ENCODE measurements at regions not wholly inside any gene's neighbourhood (a gene's known extent, or its start where the extent isn't known, plus 50 kb on each side); places are given as distances from the start of the nearest gene placed in this dataset.
"Not testable (repeated sequence)": the region's sequence is repeated elsewhere in the genome, so short reads cannot be mapped to it uniquely, and the experiment has no call there.

DNA sequence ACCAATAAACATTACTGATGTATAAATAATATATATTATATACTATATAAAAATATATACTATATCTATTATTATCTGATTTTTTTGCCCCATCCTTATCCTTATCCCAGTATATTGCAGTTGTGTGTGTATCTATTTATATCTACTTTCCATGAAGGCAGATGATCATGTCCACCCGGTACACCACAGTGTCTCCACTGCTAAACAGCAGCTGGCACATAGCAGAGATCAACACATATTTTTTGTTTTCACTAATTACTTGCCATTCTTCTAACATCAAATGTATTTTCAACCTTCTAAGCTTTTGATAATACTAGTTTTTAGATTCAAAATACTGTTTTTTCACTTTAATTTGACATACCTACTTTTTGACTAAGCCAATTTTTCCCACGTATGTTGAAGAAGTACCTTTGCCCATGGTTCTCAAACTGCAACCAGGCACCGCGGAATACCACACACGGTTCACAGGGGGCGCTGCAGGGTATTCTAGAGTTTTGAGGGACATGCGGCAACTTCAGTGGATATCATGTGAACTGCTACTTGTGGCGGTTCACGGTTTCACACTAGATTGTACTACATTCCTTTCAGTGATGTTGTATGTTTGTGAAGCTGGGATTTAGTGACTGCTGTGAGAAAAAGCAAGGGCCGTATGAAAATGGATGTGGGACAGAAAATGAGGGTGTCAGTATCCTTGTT, 182.5 kb upstream of the NPY2R start:
- DNase-seq: no peak
- Mint-ChIP-seq H3K27me3 (no peaks in the 10 kb centered on the region), H3K9me3 (peaks cover 4 to 8% of the 10 kb centered on the region in 2 donors), H3K4me1 (ENCODE audit: low read depth in 2 of 2) (no peaks in the 10 kb centered on the region), H3K4me3 (no peak overlapping the region), H3K27ac (no peak overlapping the region), H3K36me3 (ENCODE audit: insufficient read depth) (no peaks in the 10 kb centered on the region)
- no peak for ATAC-seq (replicated peaks)

DNA sequence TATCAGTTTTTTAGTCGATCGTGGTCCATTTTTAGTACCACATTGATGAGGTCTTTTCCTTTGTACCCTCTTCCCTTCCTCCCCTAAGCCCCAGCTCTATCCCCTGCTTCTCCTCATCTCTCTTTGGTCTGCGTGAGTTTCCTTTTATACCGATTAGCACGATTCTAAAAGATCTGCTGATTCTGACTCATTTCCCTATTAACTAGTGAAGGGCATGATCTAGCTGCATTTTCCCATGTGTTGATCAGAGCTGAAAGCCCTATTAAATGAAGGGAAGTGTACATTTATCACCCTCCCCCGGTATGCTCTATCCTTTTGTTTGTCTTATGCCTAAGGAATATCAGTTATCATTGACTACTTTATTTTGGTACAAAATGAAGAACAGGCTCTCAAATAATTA, 181.7 kb upstream of the NPY2R start:
- Mint-ChIP-seq H3K4me3 (no peak overlapping the region), H3K27ac (no peak overlapping the region), H3K4me1 (ENCODE audit: low read depth in 2 of 2) (no peaks in the 10 kb centered on the region), H3K9me3 (peaks cover 4 to 8% of the 10 kb centered on the region in 2 donors), H3K36me3 (ENCODE audit: insufficient read depth) (no peaks in the 10 kb centered on the region), H3K27me3 (no peaks in the 10 kb centered on the region)
- DNase-seq: no peak
- no peak for ATAC-seq (replicated peaks)

DNA sequence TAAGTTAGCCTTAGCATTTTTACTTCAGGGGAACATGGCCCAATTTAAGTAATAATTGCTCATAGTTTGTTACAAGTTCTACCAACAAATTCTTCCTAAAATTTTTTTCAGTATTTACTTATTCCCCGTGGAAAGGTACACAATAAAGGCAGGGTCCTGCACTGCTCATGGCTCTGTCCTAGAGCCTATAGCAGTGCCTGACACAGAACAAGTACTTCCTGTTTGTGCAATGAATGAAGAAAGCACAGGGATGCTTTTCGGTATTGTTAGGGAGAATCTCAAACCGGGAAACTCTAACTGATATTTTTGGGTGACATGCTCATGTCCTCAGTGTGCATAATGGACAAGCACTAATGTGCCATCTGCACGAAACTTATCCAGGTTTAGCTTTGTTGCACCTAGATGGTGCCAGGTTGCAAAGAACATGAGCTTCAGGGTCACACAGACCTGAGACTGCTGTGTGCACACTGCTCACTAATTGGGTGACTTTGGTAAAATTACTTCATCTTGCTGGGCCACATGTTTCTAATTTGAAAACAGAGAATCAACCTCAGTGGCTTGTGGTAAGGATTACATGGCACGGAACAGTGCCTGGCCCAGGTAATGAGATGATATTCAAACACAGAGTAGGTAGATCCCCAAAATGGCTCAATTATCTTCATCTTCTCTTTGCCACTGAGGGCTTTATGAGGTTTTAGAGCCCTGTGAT, 175.8 kb upstream of the NPY2R start:
- ATAC-seq (replicated peaks) (no peak), DNase-seq (no peak)
- Mint-ChIP-seq H3K4me3 (no peak overlapping the region), H3K9me3 (peaks cover 0 to 1% of the 10 kb centered on the region in 2 donors), H3K27me3 (no peaks in the 10 kb centered on the region), H3K36me3 (ENCODE audit: insufficient read depth) (no peaks in the 10 kb centered on the region), H3K4me1 (ENCODE audit: low read depth in 2 of 2) (no peaks in the 10 kb centered on the region), H3K27ac (no peak overlapping the region)

DNA sequence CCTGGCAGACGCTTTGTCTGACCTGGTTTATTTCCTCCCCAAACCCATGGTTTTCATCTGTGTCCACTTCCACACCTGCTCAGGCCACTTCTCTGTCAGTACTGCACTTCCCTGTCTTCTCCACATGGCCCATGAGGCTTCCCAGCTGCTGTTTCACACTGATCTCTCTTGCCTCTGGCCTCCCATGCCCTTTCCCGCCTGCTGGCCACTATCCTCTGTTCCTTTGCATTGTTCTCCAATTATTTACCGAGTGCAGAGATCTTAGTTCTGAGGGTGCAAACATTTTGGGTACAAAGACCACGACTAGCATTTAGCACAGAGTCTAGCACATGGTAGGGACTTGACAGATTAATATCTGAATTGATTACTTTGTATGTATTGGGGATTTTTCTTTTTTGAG, 174.8 kb upstream of the NPY2R start:
- H3K4me1 Mint-ChIP-seq (ENCODE audit: low read depth in 2 of 2): no peaks in the 10 kb centered on the region
- no peak for DNase-seq
- no peak overlapping the region for H3K4me3 Mint-ChIP-seq
- ATAC-seq (replicated peaks): no peak
- H3K9me3 Mint-ChIP-seq: peaks cover 0 to 1% of the 10 kb centered on the region in 2 donors
- no peaks in the 10 kb centered on the region for H3K27me3 Mint-ChIP-seq
- no peaks in the 10 kb centered on the region for H3K36me3 Mint-ChIP-seq (ENCODE audit: insufficient read depth)
- H3K27ac Mint-ChIP-seq: no peak overlapping the region

DNA sequence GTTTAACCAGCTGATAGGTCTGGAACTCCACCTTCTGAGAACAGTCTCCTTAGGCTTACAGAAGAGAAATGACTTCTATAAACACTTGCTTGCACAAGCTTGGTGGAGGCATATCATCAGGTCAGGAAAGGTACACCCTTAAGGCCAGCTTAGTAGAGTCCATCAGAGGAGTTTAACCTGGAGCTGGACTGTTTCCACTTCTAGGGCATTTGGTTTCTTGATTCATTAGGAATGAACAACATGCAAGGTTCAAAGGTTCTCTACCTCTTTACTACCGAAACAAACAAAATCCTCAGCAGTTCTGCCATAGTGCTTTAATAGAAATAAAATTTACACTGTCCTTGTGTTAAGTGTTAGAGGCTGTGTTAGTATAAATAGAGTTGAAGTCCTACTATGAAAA, 171.4 kb upstream of the NPY2R start:
- ATAC-seq (replicated peaks): no peak
- H3K27me3 Mint-ChIP-seq: no peaks in the 10 kb centered on the region
- no peak overlapping the region for H3K27ac Mint-ChIP-seq
- H3K4me1 Mint-ChIP-seq (ENCODE audit: low read depth in 2 of 2): no peaks in the 10 kb centered on the region
- H3K4me3 Mint-ChIP-seq: no peak overlapping the region
- H3K36me3 Mint-ChIP-seq (ENCODE audit: insufficient read depth): no peaks in the 10 kb centered on the region
- H3K9me3 Mint-ChIP-seq: no peaks in the 10 kb centered on the region
- DNase-seq: no peak

DNA sequence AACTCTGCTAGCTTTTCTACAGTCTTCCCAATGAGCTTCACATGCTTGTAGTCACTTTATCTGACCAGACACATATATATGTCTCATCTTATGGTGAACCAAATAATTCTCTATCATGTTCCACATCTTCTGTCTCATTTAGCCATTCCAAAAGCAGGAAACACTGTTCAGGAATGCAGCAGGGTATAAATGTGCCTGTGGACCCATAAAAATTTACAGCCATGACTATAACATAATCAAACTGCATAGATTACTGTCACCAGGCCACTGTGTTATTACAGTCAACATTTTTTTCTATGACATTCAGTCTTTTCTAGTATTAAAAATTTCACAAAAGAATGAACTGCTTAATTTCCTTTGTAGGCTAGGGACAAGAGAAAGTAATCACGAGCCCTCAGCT, 170.0 kb upstream of the NPY2R start:
- no peaks in the 10 kb centered on the region for H3K4me1 Mint-ChIP-seq (ENCODE audit: low read depth in 2 of 2)
- H3K9me3 Mint-ChIP-seq: peaks cover 0 to 4% of the 10 kb centered on the region in 2 donors
- DNase-seq (no peak), ATAC-seq (replicated peaks) (no peak)
- H3K4me3 Mint-ChIP-seq: no peak overlapping the region
- no peak overlapping the region for H3K27ac Mint-ChIP-seq
- H3K27me3 Mint-ChIP-seq: no peaks in the 10 kb centered on the region
- no peaks in the 10 kb centered on the region for H3K36me3 Mint-ChIP-seq (ENCODE audit: insufficient read depth)

DNA sequence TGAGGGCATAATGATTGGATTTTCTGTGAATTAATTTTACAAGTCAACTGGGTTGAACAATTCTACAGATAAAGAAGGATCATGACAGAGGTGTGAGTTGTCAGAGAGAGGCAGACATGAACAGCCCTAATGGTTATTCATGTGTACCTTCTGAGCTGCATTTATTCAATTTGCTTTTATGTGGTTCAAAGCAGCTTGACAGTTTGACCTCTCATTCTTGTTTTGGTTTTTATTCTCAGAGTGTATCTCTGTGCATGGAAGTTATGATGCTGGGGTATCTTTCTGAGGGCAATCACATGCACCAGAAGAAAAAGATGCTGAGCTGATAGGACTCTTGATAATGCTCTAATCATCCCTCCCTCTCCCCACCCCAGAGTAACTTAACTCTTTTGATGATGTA, 169.3 kb upstream of the NPY2R start:
- no peak for DNase-seq
- H3K4me3 Mint-ChIP-seq: no peak overlapping the region
- H3K27ac Mint-ChIP-seq: no peak overlapping the region
- H3K36me3 Mint-ChIP-seq (ENCODE audit: insufficient read depth): no peaks in the 10 kb centered on the region
- peaks cover 0 to 5% of the 10 kb centered on the region in 2 donors for H3K9me3 Mint-ChIP-seq
- ATAC-seq (replicated peaks): no peak
- H3K27me3 Mint-ChIP-seq: no peaks in the 10 kb centered on the region
- H3K4me1 Mint-ChIP-seq (ENCODE audit: low read depth in 2 of 2): no peaks in the 10 kb centered on the region

DNA sequence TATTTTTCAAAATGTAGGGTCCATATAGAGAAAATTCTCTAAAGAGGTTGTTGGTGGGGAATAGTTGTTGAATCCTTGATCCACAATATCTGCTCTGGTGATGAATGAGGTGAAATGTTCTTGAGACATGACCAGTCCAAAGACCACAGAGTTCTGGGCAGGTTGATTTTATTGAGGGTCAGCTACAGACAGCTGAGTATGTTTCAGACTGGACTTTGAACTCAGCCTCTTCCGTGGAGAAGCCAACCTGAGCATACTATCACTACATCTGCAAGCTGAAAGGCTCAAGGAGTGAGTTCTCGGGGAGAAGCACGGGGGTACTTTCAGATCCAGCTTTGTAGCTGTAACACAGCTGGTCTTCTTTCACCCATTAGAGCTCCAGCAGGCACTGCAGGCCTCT, 168.4 kb upstream of the NPY2R start:
- ATAC-seq (replicated peaks) (no peak), DNase-seq (no peak)
- H3K36me3 Mint-ChIP-seq (ENCODE audit: insufficient read depth): no peaks in the 10 kb centered on the region
- no peak overlapping the region for H3K4me3 Mint-ChIP-seq
- no peaks in the 10 kb centered on the region for H3K27me3 Mint-ChIP-seq
- H3K4me1 Mint-ChIP-seq (ENCODE audit: low read depth in 2 of 2): no peaks in the 10 kb centered on the region
- H3K9me3 Mint-ChIP-seq: peaks cover 0 to 5% of the 10 kb centered on the region in 2 donors
- H3K27ac Mint-ChIP-seq: no peak overlapping the region

DNA sequence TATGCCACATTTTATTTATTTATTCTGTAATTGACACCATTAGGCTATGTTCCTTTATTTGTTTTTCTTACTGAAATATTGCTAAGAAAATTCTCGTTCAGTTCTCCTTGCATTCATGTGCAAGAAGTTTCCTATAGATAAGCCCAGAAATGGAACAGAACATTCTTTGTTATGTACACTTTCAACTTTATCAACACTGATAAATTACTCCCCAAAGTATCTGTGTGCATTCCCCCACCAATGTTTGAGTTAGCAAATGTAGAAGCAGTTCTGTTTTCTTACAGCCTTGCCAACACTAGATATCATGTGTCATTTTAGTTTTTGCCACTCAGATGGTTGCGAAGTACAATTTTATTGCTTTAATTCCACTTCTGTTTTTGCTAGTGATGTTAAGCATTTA, 166.4 kb upstream of the NPY2R start:
- no peak for ATAC-seq (replicated peaks)
- H3K27ac Mint-ChIP-seq: no peak overlapping the region
- DNase-seq: no peak
- no peaks in the 10 kb centered on the region for H3K4me1 Mint-ChIP-seq (ENCODE audit: low read depth in 2 of 2)
- peaks cover 0 to 5% of the 10 kb centered on the region in 2 donors for H3K9me3 Mint-ChIP-seq
- no peaks in the 10 kb centered on the region for H3K27me3 Mint-ChIP-seq
- H3K36me3 Mint-ChIP-seq (ENCODE audit: insufficient read depth): no peaks in the 10 kb centered on the region
- no peak overlapping the region for H3K4me3 Mint-ChIP-seq

DNA sequence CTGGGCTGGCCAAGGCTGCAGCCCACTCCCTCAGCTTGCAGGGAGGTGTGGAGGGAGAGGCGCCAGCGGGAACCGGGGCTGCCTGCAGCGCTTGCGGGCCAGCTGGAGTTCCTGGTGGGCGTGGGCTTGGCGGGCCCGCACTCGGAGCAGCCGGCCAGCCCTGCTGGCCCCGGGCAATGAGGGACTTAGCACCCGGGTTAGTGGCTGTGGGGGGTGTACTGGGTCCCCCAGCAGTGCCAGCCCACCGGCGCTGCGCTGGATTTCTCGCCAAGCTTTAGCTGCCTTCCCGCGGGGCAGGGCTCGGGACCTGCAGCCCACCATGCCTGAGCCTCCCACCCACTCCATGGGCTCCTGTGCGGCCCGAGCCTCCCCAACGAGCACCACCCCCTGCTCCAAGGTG, 164.2 kb upstream of the NPY2R start:
- not testable (repeated sequence) for H3K9me3 Mint-ChIP-seq; ATAC-seq (replicated peaks); H3K4me3 Mint-ChIP-seq; H3K27me3 Mint-ChIP-seq; H3K27ac Mint-ChIP-seq; H3K4me1 Mint-ChIP-seq (ENCODE audit: low read depth in 2 of 2); DNase-seq; H3K36me3 Mint-ChIP-seq (ENCODE audit: insufficient read depth)

DNA sequence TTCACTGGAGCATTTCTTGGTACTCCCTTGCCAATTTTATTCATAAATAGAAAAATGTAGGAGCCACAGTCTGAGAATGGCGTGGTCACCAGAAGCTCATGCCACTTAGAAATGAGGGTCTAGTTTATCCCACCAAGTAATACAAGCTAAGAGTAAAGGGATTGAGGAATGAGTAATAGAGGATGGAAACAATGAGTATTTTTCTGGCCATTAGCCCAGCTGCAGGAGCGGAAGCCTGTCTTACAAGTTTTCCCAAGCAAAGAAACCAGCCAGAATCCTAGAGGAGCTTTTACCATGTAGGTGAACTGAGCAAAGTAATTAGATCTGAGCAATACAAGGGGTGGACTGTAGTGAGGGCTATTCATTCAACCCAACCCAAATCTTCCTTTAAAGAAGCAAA, 160.7 kb upstream of the NPY2R start:
- Mint-ChIP-seq H3K27ac (no peak overlapping the region), H3K9me3 (peaks cover 0 to 5% of the 10 kb centered on the region in 2 donors), H3K27me3 (no peaks in the 10 kb centered on the region), H3K36me3 (ENCODE audit: insufficient read depth) (no peaks in the 10 kb centered on the region), H3K4me1 (ENCODE audit: low read depth in 2 of 2) (no peaks in the 10 kb centered on the region), H3K4me3 (no peak overlapping the region)
- no peak for DNase-seq
- ATAC-seq (replicated peaks): no peak

DNA sequence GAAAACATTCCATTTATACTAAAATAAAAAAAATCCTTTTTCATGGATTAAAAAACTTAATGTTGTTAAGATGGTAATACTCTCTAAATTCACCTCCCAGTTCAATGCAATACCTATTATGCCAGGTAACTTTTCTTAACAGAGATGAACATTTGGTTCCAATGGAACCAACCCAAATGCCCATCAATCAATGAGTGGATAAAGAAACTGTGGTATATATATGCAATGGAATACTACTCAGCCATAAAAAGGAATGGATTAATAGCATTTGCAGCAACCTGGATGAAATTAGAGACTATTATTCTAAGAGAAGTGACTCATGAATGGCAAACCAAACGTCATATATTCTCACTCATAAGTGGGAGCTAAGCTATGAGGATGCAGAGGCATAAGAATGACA, 154.4 kb upstream of the NPY2R start:
- not testable (repeated sequence) for H3K4me3 Mint-ChIP-seq; H3K36me3 Mint-ChIP-seq (ENCODE audit: insufficient read depth); H3K27me3 Mint-ChIP-seq; H3K4me1 Mint-ChIP-seq (ENCODE audit: low read depth in 2 of 2); DNase-seq; H3K27ac Mint-ChIP-seq; H3K9me3 Mint-ChIP-seq; ATAC-seq (replicated peaks)

DNA sequence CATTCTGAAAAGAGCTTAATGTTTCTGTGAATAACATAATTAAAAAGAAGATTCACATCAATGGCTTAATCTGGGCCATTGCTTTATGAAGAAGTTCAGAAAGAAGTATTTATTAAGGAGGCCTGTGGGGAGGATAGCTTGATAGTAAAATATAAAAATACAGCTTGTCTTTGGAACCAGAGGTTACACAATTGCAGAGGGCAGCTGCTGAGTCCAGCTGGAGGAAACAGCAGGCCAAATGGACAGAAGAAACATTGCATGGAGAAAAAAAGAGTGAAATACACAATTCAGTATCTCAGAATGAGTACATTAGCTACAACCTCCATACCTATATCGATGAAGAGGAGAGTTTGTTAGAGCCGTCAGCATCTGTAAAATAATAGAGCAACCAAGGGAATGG, 148.0 kb upstream of the NPY2R start:
- Mint-ChIP-seq H3K9me3 (peaks cover 0 to 9% of the 10 kb centered on the region in 2 donors), H3K36me3 (ENCODE audit: insufficient read depth) (no peaks in the 10 kb centered on the region), H3K4me3 (no peak overlapping the region), H3K27ac (no peak overlapping the region), H3K4me1 (ENCODE audit: low read depth in 2 of 2) (no peaks in the 10 kb centered on the region), H3K27me3 (no peaks in the 10 kb centered on the region)
- DNase-seq: no peak
- ATAC-seq (replicated peaks): no peak

DNA sequence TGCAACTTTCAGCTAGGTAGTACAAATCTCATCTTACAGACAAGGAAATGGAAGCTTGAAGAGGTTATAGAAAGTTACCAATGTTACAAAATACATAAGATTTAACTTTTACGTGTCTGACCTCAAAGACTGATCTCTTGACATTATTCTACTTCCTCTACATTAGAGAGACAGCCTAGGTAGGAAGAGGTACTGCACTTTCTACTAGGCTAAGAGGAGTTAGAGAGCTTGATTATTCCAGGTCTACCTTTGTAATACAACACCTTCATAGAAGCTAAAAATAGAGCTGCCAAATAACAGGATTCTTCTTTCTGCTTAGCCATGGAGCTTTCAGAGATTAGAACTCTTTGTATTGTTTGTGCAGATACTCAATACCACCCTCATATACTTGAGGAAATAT, 147.6 kb upstream of the NPY2R start:
- Mint-ChIP-seq H3K27me3 (no peaks in the 10 kb centered on the region), H3K9me3 (peaks cover 0 to 9% of the 10 kb centered on the region in 2 donors), H3K27ac (no peak overlapping the region), H3K36me3 (ENCODE audit: insufficient read depth) (no peaks in the 10 kb centered on the region), H3K4me3 (no peak overlapping the region), H3K4me1 (ENCODE audit: low read depth in 2 of 2) (no peaks in the 10 kb centered on the region)
- ATAC-seq (replicated peaks) (no peak), DNase-seq (no peak)
